Hepatocyte (in vitro differentiated cells): ENCODE measurements at regions not wholly inside any gene's neighbourhood (a gene's known extent, or its start where the extent isn't known, plus 50 kb on each side); places are given as distances from the start of the nearest gene placed in this dataset.

Experiments used
- DNase-seq: peaks from one replicate; pipeline ENCODE4 v3.0.0-alpha.2; 2016; ENCODE audit warnings: low spot score
- H2AFZ ChIP-seq: fragments of 200-600 bp; sonication (generic); 2 replicates; pipeline ENCODE4 v1.6.0; 2016; ENCODE audit warnings: antibody characterized with exemption, mild to moderate bottlenecking
- H3K27ac ChIP-seq: fragments of 200-600 bp; sonication (generic); 2 replicates; pipeline ENCODE4 v1.5.1; 2016; ENCODE audit warnings: mild to moderate bottlenecking
- H3K27me3 ChIP-seq: fragments of 200-600 bp; sonication (generic); 2 replicates; pipeline ENCODE4 v1.6.1; 2016
- H3K36me3 ChIP-seq: fragments of 200-600 bp; sonication (generic); replicated peaks from 2 replicates; pipeline ENCODE4 v1.5.1; 2016; ENCODE audit warnings: low read depth; ENCODE audit not compliant: insufficient read depth
- H3K4me1 ChIP-seq: fragments of 200-600 bp; sonication (generic); 2 replicates; pipeline ENCODE4 v1.5.1; 2016; ENCODE audit warnings: mild to moderate bottlenecking, moderate library complexity; ENCODE audit not compliant: insufficient read depth
- H3K4me2 ChIP-seq: fragments of 200-600 bp; sonication (generic); 2 replicates; pipeline ENCODE4 v1.6.0; 2016
- H3K4me3 ChIP-seq: fragments of 200-600 bp; sonication (generic); 2 replicates; pipeline ENCODE4 v1.5.1; 2016; ENCODE audit warnings: mild to moderate bottlenecking
- H3K79me2 ChIP-seq: fragments of 200-600 bp; sonication (generic); 2 replicates; pipeline ENCODE4 v1.6.0; 2017; ENCODE audit warnings: mild to moderate bottlenecking
- H3K9me2 ChIP-seq: fragments of 200-600 bp; sonication (generic); replicated peaks from 2 replicates; pipeline ENCODE4 v1.6.0; 2017; ENCODE audit warnings: mild to moderate bottlenecking; ENCODE audit not compliant: insufficient read depth
- H3K9me3 ChIP-seq: fragments of 200-600 bp; sonication (generic); 2 replicates; pipeline ENCODE4 v1.5.1; 2016; ENCODE audit warnings: low read depth, mild to moderate bottlenecking
- H4K20me1 ChIP-seq: fragments of 200-600 bp; sonication (generic); 2 replicates; pipeline ENCODE4 v1.6.0; 2016; ENCODE audit warnings: mild to moderate bottlenecking; ENCODE audit not compliant: insufficient read depth, poor library complexity, severe bottlenecking
- CTCF ChIP-seq: fragments of 200-600 bp; sonication (generic); IDR thresholded peaks from 2 replicates; pipeline ENCODE4 v1.5.1; 2016; ENCODE audit warnings: antibody characterized with exemption, mild to moderate bottlenecking; ENCODE audit not compliant: poor library complexity
- EZH2 ChIP-seq: fragments of 200-600 bp; sonication (generic); IDR thresholded peaks from 2 replicates; pipeline ENCODE4 v1.6.1; 2016; ENCODE audit warnings: antibody characterized with exemption, mild to moderate bottlenecking, borderline replicate concordance
- EZH2phosphoT487 ChIP-seq: fragments of 200-600 bp; sonication (generic); IDR thresholded peaks from one replicate; pipeline ENCODE4 v1.6.1; 2018; ENCODE audit warnings: antibody characterized with exemption, mild to moderate bottlenecking, low read depth, moderate library complexity; ENCODE audit not compliant: unreplicated experiment, severe bottlenecking
- WGBS: methylation state at CpG from one replicate; pipeline ENCODE4 v1.1.6; 2016; ENCODE audit warnings: low lambda C conversion rate; ENCODE audit errors: missing lambda C conversion rate; 5-methylcytosine and 5-hydroxymethylcytosine counted together

- Histone ChIP-seq H3K27ac (no peak overlapping the region), H3K9me3 (no peaks in the 10 kb centered on the region), H3K36me3 (no peaks in the 10 kb centered on the region), H3K4me1 (no peaks in the 10 kb centered on the region), H3K4me3 (no peak overlapping the region), H3K4me2 (no peak overlapping the region), H3K9me2 (no peaks in the 10 kb centered on the region), H3K27me3 (peaks cover 42% of the 10 kb centered on the region), H2AFZ (no peak overlapping the region), H4K20me1 (no peaks in the 10 kb centered on the region), H3K79me2 (no peaks in the 10 kb centered on the region)
- WGBS = 59% methylated on average over 5 of the region's 6 CpGs
- DNase-seq = no peak
- TF ChIP-seq CTCF (no peak), EZH2 (no peak), EZH2phosphoT487 (no peak)
These were observed 257.1 kb upstream of the CSF3R start for GRCh38 chr1:36739703-36740289.

GRCh38 chr1:36738245-36738644, 255.5 kb upstream of the CSF3R start:
- no peaks in the 10 kb centered on the region for H4K20me1 ChIP-seq
- no peak overlapping the region for H3K4me3 ChIP-seq
- no peaks in the 10 kb centered on the region for H3K4me1 ChIP-seq
- no peak for DNase-seq
- H3K4me2 ChIP-seq = no peak overlapping the region
- WGBS = 68% methylated on average over 5 of the region's 5 CpGs
- no peak overlapping the region for H2AFZ ChIP-seq
- H3K36me3 ChIP-seq = no peaks in the 10 kb centered on the region
- no peak overlapping the region for H3K27ac ChIP-seq
- no peaks in the 10 kb centered on the region for H3K9me2 ChIP-seq
- no peaks in the 10 kb centered on the region for H3K9me3 ChIP-seq
- H3K27me3 ChIP-seq = peaks cover 45% of the 10 kb centered on the region
- TF ChIP-seq EZH2 = no peak
- TF ChIP-seq CTCF = no peak
- no peak for TF ChIP-seq EZH2phosphoT487
- no peaks in the 10 kb centered on the region for H3K79me2 ChIP-seq

- no peaks in the 10 kb centered on the region for H3K9me2 ChIP-seq
- no peak overlapping the region for H3K4me3 ChIP-seq
- no peaks in the 10 kb centered on the region for H3K4me1 ChIP-seq
- 39% methylated on average over 10 of the region's 11 CpGs for WGBS
- no peak for DNase-seq
- H2AFZ ChIP-seq = no peak overlapping the region
- peaks cover 46% of the 10 kb centered on the region for H3K27me3 ChIP-seq
- no peak overlapping the region for H3K27ac ChIP-seq
- H4K20me1 ChIP-seq = no peaks in the 10 kb centered on the region
- no peaks in the 10 kb centered on the region for H3K36me3 ChIP-seq
- no peak overlapping the region for H3K4me2 ChIP-seq
- H3K79me2 ChIP-seq = no peaks in the 10 kb centered on the region
- TF ChIP-seq EZH2phosphoT487 (no peak), CTCF (no peak), EZH2 (no peak)
- H3K9me3 ChIP-seq = no peaks in the 10 kb centered on the region
These were observed 255.1 kb upstream of the CSF3R start for GRCh38 chr1:36737767-36738166.

GRCh38 chr1:36737038-36737555, 254.4 kb upstream of the CSF3R start:
- Histone ChIP-seq H2AFZ (no peak overlapping the region), H3K4me2 (no peak overlapping the region), H3K4me3 (no peak overlapping the region), H3K36me3 (no peaks in the 10 kb centered on the region), H4K20me1 (no peaks in the 10 kb centered on the region), H3K9me3 (no peaks in the 10 kb centered on the region), H3K79me2 (no peaks in the 10 kb centered on the region), H3K27me3 (peaks cover 52% of the 10 kb centered on the region), H3K27ac (no peak overlapping the region), H3K9me2 (no peaks in the 10 kb centered on the region), H3K4me1 (no peaks in the 10 kb centered on the region)
- WGBS = 55% methylated on average over 5 of the region's 5 CpGs
- no peak for TF ChIP-seq EZH2phosphoT487
- peak; percentile 27 for TF ChIP-seq EZH2
- DNase-seq = no peak
